GM18868 (cell line): ENCODE measurements at regions not wholly inside any gene's neighbourhood (a gene's known extent, or its start where the extent isn't known, plus 50 kb on each side); places are given as distances from the start of the nearest gene placed in this dataset.

Experiments used
- ATAC-seq: cut with Tn5 transposase; IDR thresholded peaks from one replicate; pipeline ENCODE4 v1.9.1; 2021; ENCODE audit warnings: mild to moderate bottlenecking, moderate library complexity; ENCODE audit not compliant: unreplicated experiment

- no peak for ATAC-seq
Observed at GRCh38 chr14:42214981-42215491, 608.4 kb downstream of the LRFN5 start.

GRCh38 chr14:42200957-42201356, 594.3 kb downstream of the LRFN5 start:
- peak; percentile 80 for ATAC-seq

DNA sequence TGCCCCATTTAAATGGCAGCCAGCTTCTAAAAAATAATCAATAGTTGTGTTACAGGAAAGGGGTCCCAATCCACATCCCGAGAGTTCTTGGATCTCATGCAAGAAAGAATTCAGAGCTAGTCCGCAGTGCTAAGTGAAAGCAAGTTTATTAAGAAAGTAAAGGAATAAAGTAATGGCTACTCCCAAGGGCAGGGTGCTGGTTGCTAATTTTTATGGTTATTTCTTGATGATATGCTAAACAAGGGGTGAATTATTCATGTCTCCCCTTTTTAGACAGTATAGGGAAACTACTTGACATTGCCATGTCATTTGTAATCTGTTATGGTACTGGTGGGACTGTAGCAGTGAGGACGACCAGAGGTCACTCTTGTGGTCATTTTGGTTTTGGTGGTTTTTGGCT, 591.3 kb downstream of the LRFN5 start:
- no peak for ATAC-seq

DNA sequence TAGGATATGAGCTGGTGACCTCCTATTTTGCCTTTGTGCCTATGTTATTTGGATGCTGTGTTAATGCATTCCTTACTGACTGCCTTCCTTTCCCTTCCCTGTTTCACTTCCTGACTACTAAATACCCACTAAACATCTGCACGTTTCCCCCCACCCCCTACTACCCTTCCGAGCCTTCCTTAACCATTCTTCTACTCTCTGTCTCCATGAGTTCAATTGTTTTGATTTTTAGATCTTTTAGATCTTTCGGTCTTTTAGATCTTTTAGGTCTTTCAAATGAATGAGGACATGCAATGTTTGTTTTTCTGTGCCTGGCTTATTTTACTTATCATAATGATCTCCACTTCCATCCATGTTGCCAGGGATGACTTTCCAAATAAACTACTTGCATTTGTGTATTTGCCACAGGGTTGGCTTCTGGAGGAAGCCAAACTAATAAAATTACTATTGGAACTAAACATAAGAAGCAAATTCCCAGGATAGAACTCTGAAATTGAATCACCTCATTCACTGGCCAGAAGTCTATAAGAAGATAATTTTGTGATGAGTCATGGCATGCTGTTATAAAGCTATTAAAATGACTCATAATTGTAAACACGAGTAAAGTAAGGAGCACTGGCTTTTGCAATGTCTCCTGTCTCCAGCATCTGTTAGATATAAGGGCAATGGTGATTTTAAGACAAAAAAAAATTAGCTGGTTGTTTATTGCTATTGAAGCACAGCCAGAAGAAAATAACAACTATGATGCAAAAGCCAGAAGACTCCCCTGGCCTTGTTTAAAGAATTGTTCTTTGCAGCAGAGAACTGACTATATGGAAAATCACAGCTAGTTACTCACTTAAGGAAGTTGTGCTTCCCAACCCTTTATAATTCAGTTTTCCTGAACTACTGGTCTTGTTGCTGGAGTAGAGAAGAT, 586.3 kb downstream of the LRFN5 start:
- peak; percentile 77 for ATAC-seq

- ATAC-seq, result peak; percentile 81
Observed at GRCh38 chr14:42190744-42191143, 584.1 kb downstream of the LRFN5 start.

GRCh38 chr14:42187846-42188245, 581.2 kb downstream of the LRFN5 start:
- no peak for ATAC-seq

DNA sequence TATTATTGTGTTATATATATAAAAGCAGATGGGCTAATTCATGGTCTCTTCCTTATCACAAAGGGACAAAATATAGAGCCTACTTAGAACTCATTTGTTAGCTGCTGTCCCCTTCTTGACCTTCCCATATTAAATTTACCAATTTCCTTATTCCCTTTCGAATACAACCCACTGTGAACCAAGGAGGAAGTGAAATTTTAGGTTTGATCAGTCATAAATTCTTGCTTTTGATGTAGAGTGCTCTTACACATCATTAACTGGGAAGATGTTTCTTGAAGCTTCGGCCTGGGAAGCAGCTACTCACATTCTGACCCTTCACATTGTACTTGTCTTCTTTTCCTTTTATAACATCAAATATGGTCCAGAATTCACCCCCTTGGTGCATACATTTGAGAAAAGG, 579.0 kb downstream of the LRFN5 start:
- ATAC-seq, result peak; percentile 44

GRCh38 chr14:42174357-42174756, 567.7 kb downstream of the LRFN5 start:
- ATAC-seq, result no peak

- ATAC-seq, result no peak
Observed at GRCh38 chr14:42173206-42173605, 566.5 kb downstream of the LRFN5 start.

- ATAC-seq, result no peak
Observed at GRCh38 chr14:42172304-42172703, 565.6 kb downstream of the LRFN5 start.

DNA sequence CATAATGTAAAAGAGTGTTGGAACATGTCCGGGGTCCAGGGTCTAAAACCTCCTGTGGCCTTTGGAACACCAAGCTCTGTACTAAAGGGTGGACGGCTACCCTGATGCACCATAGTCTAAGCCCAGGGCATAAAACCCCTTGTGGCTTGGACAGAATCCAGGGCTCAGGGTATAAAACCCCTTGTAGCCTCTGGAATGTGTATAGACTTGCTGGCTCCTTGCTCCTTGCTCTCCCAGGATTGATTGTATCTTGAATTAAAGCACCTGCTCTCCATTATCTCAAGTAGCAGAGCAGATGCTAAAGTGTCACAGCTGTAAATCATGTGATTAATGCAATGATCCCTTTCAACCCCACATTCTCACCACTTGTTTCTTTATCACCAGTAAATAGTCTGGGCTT, 556.5 kb downstream of the LRFN5 start:
- ATAC-seq, result no peak

GRCh38 chr14:42159138-42159537, 552.5 kb downstream of the LRFN5 start:
- ATAC-seq, result no peak

GRCh38 chr14:42149609-42150261, 543.1 kb downstream of the LRFN5 start:
- ATAC-seq, result peak; percentile 95

DNA sequence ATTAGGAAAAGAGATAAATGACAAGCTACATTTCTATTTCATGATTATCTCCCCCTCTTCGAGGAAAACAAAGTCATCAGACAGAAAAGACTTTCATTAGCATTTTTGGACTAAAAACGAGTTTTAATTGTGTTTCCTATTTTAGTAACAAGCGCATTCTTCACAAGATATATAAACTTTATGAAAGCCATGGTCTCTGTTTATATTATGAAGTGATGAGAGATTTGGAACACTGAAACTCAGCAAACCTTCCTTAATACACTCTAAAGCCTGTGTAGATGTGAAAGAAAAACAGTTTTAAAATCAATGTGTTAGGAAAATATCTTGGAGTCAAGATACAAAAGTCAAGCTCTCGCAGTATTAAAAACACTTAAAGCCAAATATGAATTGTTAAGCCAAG, 539.1 kb downstream of the LRFN5 start:
- ATAC-seq, result no peak

DNA sequence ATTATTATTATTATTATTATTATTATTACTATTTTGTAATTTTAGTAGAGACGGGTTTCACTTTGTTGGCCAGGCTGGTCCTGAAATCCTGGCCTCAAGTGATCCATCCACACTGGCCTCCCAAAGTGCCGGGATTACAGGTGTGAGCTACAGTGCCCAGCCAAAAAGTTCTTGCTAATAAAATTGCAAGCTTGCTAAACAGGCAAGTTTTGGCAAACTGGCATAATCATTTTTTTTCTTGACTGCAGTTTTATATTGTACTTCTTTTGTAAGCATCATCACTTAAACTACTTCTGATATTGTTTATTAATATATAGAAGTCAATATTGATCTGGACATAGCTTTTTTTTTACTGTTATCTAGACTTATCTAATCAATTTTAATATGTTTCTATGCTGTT, 536.4 kb downstream of the LRFN5 start:
- no peak for ATAC-seq

DNA sequence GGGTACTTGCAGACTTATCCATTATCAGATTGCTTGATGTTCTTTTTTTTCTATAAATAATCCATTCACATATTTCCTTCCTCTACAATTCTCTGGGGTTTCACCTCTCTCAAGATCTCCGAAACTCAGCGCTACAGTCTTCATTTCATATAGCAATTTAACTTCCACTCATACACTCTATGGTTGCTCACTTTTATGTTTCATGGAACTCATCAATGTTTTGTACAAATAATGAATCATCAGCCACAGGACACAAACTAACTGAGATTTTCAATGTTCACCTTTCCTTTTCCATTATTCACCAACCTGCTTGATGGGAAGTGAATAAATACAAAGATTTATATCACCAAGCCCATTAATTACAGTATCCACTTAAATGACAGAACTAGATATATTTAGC, 534.7 kb downstream of the LRFN5 start:
- no peak for ATAC-seq

- no peak for ATAC-seq
Observed at GRCh38 chr14:42140831-42141279, 534.2 kb downstream of the LRFN5 start.

DNA sequence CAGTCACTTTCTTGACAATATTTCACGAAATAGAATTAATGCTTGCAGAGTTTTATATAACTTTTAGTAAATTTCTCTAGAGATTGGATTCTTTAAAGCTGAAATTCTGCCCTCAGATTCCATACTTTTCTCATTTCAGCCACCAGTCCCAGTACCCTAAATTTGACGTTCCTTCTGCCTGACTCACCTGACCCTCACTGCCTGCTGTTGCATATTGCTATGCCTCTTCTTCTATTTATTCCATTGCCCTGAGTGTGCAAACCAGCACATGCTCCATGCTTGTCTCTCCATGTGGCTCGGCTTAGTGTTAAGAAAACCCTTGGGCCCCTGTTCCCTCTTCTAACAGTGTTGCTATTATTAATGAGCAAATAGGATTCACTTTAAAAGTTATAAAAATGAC, 533.3 kb downstream of the LRFN5 start:
- no peak for ATAC-seq

GRCh38 chr14:42138406-42138805, 531.7 kb downstream of the LRFN5 start:
- no peak for ATAC-seq

DNA sequence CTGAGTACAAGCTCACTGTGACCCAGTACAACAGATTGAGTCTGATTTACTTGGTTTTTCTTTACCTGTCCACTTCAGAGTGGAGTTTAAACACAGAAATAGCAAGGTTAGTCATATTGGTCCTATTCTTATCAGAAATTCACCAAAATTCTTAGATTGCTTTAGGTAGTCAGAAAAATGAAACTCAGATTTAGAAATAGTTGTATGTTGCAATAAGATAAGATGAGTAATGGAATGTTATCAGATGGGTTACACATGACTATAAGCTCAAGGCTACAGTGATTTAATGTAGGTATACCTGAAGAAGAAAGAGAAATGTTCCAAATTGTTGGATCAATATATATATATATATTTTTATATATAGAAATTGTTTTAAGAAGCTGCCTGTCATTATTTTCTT, 524.1 kb downstream of the LRFN5 start:
- ATAC-seq, result no peak

- no peak for ATAC-seq
Observed at GRCh38 chr14:42123526-42123925, 516.9 kb downstream of the LRFN5 start.
